ENCODE measurements at regions not wholly inside any gene's neighbourhood (a gene's known extent, or its start where the extent isn't known, plus 50 kb on each side); places are given as distances from the start of the nearest gene placed in this dataset.

- ATAC-seq = no peak
- TF ChIP-seq, protein P1, sequence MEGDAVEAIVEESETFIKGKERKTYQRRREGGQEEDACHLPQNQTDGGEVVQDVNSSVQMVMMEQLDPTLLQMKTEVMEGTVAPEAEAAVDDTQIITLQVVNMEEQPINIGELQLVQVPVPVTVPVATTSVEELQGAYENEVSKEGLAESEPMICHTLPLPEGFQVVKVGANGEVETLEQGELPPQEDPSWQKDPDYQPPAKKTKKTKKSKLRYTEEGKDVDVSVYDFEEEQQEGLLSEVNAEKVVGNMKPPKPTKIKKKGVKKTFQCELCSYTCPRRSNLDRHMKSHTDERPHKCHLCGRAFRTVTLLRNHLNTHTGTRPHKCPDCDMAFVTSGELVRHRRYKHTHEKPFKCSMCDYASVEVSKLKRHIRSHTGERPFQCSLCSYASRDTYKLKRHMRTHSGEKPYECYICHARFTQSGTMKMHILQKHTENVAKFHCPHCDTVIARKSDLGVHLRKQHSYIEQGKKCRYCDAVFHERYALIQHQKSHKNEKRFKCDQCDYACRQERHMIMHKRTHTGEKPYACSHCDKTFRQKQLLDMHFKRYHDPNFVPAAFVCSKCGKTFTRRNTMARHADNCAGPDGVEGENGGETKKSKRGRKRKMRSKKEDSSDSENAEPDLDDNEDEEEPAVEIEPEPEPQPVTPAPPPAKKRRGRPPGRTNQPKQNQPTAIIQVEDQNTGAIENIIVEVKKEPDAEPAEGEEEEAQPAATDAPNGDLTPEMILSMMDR (IDR thresholded peaks at IDR 0.05) = no peak
- no peaks in the 10 kb centered on the region for H3K36me3 Mint-ChIP-seq (ENCODE audit: low read depth)
- POLR2A ChIA-PET = no interaction called here
- intact Hi-C loops (cut with micrococcal nuclease) = loop anchor here (10.0 kb wide), 1 partner anchor 45 kb away; no protein-coding TSS in a partner anchor
- no peak overlapping the region for H3K4me3 Mint-ChIP-seq
- H3K9me3 Mint-ChIP-seq = peaks cover 12% of the 10 kb centered on the region
- no peak overlapping the region for H3K27ac Mint-ChIP-seq
- no peak for DNase-seq
- CTCF ChIA-PET = no interaction called here
- H3K27me3 Mint-ChIP-seq = no peaks in the 10 kb centered on the region
- H3K4me1 Mint-ChIP-seq (ENCODE audit: low read depth) = no peaks in the 10 kb centered on the region
Measured at GRCh38 chr7:63030061-63030460, 968.6 kb upstream of the ZNF722 start.

GRCh38 chr7:63031838-63032436 is 966.7 kb upstream of the ZNF722 start:
- no peaks in the 10 kb centered on the region for H3K4me1 Mint-ChIP-seq (ENCODE audit: low read depth)

DNA sequence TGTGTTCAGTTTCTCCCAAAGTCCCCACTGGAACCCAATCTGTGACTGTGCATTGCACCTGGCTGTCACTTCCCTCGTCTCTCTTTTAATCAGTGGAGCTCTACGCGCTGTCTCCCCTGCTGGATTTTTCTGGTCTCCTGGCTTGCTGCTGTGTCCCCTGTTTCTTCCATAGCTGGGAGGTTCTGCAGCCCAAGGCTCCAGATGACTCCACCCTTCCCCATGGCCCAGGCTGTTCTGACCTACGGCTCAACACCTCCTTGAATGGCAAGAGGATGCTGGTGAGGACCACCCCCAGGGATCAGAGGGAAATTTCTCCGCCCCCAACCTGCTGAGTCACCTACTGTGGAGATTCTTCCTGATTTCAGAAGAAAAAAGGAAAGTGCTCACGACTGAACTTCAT is 961.4 kb upstream of the ZNF722 start:
- DNase-seq (no peak), ATAC-seq (no peak)
- H3K4me1 Mint-ChIP-seq (ENCODE audit: low read depth) = no peaks in the 10 kb centered on the region
- no peak overlapping the region for H3K4me3 Mint-ChIP-seq
- no peaks in the 10 kb centered on the region for H3K36me3 Mint-ChIP-seq (ENCODE audit: low read depth)
- H3K27ac Mint-ChIP-seq = no peak overlapping the region
- ChIA-PET POLR2A (no interaction called here), CTCF (no interaction called here)
- peaks cover 22% of the 10 kb centered on the region for H3K9me3 Mint-ChIP-seq
- intact Hi-C loops (cut with micrococcal nuclease) = loop anchor here (10.0 kb wide), 1 partner anchor 52 kb away; no protein-coding TSS in a partner anchor
- H3K27me3 Mint-ChIP-seq = no peaks in the 10 kb centered on the region
- TF ChIP-seq, protein P1 (IDR thresholded peaks at IDR 0.05) = no peak

More at GRCh38 chr7:63031838-63032436, 966.7 kb upstream of the ZNF722 start:
- TF ChIP-seq, protein P1 (IDR thresholded peaks at IDR 0.05) = no peak
- no peaks in the 10 kb centered on the region for H3K27me3 Mint-ChIP-seq
- CTCF ChIA-PET = no interaction called here
- intact Hi-C loops (cut with micrococcal nuclease) = loop anchor here (10.0 kb wide), 1 partner anchor 47 kb away; no protein-coding TSS in a partner anchor
- no peak overlapping the region for H3K27ac Mint-ChIP-seq
- H3K4me3 Mint-ChIP-seq = no peak overlapping the region
- H3K36me3 Mint-ChIP-seq (ENCODE audit: low read depth) = no peaks in the 10 kb centered on the region
- no peak for DNase-seq
- no peak for ATAC-seq
- peaks cover 11% of the 10 kb centered on the region for H3K9me3 Mint-ChIP-seq
- POLR2A ChIA-PET = no interaction called here

DNA sequence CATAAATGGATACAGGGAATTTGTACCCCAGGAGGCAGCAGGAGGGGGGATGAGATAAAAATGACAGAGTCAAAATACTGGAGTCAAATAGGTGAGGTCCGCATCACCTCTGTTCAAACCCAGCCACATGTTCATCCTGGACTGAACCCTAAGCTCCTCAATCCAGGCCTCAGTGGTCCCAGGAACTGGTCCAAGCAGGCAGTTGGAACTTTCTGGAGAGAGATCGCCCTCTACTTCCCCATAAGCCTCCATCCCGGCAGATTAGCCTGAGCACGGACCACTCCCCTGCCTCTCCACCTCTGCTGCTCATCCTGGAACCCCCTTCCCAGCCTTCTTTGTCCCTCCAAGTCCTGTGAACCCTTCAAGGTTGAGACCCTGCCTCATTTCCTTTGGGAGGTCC is 959.7 kb upstream of the ZNF722 start:
- ChIA-PET CTCF (no interaction called here), POLR2A (no interaction called here)
- ATAC-seq = no peak
- Mint-ChIP-seq H3K36me3 (ENCODE audit: low read depth) (no peaks in the 10 kb centered on the region), H3K4me3 (no peak overlapping the region), H3K4me1 (ENCODE audit: low read depth) (no peaks in the 10 kb centered on the region), H3K27me3 (no peaks in the 10 kb centered on the region), H3K9me3 (peaks cover 24% of the 10 kb centered on the region), H3K27ac (no peak overlapping the region)
- TF ChIP-seq, protein P1 (IDR thresholded peaks at IDR 0.05) = no peak
- DNase-seq = no peak
- intact Hi-C loops (cut with micrococcal nuclease) = loop anchor here (10.0 kb wide), 1 partner anchor 54 kb away; no protein-coding TSS in a partner anchor

- H3K27ac Mint-ChIP-seq = no peak overlapping the region
- CTCF ChIA-PET = no interaction called here
- POLR2A ChIA-PET = no interaction called here
- peaks cover 24% of the 10 kb centered on the region for H3K9me3 Mint-ChIP-seq
- H3K27me3 Mint-ChIP-seq = no peaks in the 10 kb centered on the region
- no peak overlapping the region for H3K4me3 Mint-ChIP-seq
- DNase-seq (no peak), ATAC-seq (no peak)
- H3K36me3 Mint-ChIP-seq (ENCODE audit: low read depth) = no peaks in the 10 kb centered on the region
- H3K4me1 Mint-ChIP-seq (ENCODE audit: low read depth) = no peaks in the 10 kb centered on the region
- TF ChIP-seq, protein P1 (IDR thresholded peaks at IDR 0.05) = no peak
- intact Hi-C loops (cut with micrococcal nuclease) = loop anchor here (10.0 kb wide), 1 partner anchor 55 kb away; no protein-coding TSS in a partner anchor
Measured at GRCh38 chr7:63039882-63040281, 958.8 kb upstream of the ZNF722 start.

Measured in activated CD8-positive, alpha-beta T cell treated with anti-CD3 and anti-CD28 coated beads for 36 hours (primary cell).